Fibroblast of pulmonary artery (primary cell): ENCODE measurements at regions not wholly inside any gene's neighbourhood (a gene's known extent, or its start where the extent isn't known, plus 50 kb on each side); places are given as distances from the start of the nearest gene placed in this dataset.

Experiments used
- DNase-seq: peaks from one replicate; pipeline ENCODE4 v3.0.0-alpha.2; 2010; ENCODE audit warnings: low read depth
- H3K4me3 ChIP-seq: replicated peaks from 2 replicates; pipeline ENCODE4 v1.5.1; 2011; ENCODE audit warnings: low read depth, mild to moderate bottlenecking, control low read depth, low read length, moderate library complexity
- CTCF ChIP-seq: IDR thresholded peaks from 2 replicates; pipeline ENCODE4 v1.5.1; 2011; ENCODE audit warnings: mild to moderate bottlenecking, control low read depth, low read length, inconsistent platforms; ENCODE audit errors: missing control alignments

DNA sequence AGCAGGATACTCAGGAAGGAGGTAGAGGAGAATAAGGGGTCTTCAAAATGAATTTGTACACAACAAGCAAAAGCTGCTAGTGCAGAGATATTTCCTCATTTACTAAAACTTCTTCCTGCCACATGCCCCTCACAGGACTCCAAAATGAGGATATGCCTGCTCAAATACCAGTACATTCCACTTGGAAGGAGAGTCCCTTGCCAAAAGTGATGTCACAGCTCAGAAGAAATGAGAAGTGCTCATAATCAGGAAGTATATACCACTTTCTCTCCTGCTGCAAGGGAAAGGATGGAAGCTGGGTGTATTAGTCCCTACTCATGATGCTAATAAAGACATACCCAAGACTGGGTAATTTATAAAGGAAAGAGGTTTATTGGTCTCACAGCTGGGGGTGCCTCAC, 87.7 kb upstream of the FSHR start:
- no peak overlapping the region for H3K4me3 ChIP-seq
- no peak for DNase-seq
- TF ChIP-seq CTCF: no peak

- H3K4me3 ChIP-seq: no peak overlapping the region
- no peak for TF ChIP-seq CTCF
- DNase-seq: no peak
These were observed 87.2 kb upstream of the FSHR start for GRCh38 chr2:49241501-49241900.

GRCh38 chr2:49240608-49241007, 86.3 kb upstream of the FSHR start:
- DNase-seq: no peak
- TF ChIP-seq CTCF: no peak
- no peak overlapping the region for H3K4me3 ChIP-seq

DNA sequence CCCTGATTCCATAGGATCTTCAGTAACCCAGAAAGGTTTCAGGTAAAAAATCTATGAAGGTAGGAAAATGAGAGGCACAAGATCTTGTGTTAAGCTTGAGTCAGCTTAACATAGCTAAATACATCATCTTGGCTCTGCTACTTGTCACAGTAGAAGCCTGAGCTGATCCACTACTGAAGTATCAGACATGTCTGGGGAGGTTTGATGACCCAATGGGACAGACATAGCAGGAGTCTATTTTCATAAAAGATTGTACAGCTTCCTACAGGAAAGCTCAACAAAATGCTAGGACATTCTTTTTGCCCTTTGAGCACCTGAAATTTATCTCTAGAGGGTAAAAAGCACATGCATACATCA, 84.3 kb upstream of the FSHR start:
- TF ChIP-seq CTCF: no peak
- H3K4me3 ChIP-seq: no peak overlapping the region
- no peak for DNase-seq

- no peak for TF ChIP-seq CTCF
- no peak overlapping the region for H3K4me3 ChIP-seq
- no peak for DNase-seq
These were observed 83.7 kb upstream of the FSHR start for GRCh38 chr2:49237867-49238603.

DNA sequence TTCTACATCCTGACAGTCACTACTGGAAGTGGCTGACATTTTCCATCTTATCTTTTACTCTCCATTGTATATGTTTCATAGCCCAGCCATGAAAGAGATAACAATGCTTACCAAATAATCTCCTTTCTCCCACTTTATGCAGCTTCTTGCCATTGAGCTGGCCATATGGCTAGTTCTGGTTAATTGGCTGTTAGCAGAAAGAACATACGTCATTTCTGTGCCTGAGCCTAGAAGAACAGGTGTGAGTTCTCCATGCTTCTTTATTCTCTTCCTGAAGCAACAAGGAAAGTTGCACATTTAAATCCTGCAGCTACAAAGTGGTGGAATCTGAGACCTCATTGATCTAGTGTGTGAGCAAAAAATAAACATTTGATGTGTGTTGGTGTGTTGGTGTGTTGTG, 82.0 kb upstream of the FSHR start:
- DNase-seq: no peak
- no peak for TF ChIP-seq CTCF
- H3K4me3 ChIP-seq: no peak overlapping the region

DNA sequence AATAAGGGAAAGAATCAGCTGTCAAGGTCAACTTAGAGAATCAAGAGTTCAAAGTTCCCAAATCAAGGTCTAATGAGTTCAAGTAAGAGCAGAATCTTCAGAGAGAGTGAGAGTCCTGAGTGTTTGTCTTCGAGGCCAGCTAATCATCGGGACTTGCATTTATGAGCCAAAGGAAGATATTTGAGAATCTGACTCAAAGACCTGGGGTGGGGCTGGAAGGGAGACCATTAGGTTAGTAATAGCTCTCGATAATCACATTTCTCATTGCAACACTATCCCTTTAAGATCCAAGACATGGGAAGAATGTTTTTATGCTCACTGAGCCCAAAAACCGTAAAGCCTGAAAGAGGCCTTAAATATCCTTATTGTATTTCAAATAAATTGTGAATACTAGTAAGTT, 72.0 kb upstream of the FSHR start:
- no peak for DNase-seq
- H3K4me3 ChIP-seq: no peak overlapping the region
- no peak for TF ChIP-seq CTCF
